Transverse colon (tissue), 4 donors: ENCODE measurements at regions not wholly inside any gene's neighbourhood (a gene's known extent, or its start where the extent isn't known, plus 50 kb on each side); places are given as distances from the start of the nearest gene placed in this dataset.

Source experiments
- DNase-seq: peaks from one replicate; pipeline ENCODE4 v3.0.0-alpha.2; 2019
- H3K27ac ChIP-seq, 4 donors: fragments of 200-600 bp; sonication (generic); 2 replicates each; pipeline ENCODE4 v1.5.1; 2016 to 2018; ENCODE audit warnings: inconsistent platforms in 4 of 4
- H3K27me3 ChIP-seq: fragments of 200-600 bp; sonication (generic); 2 replicates; pipeline ENCODE4 v1.5.1; 2017; ENCODE audit warnings: inconsistent platforms
- H3K36me3 ChIP-seq, 4 donors: fragments of 200-600 bp; sonication (generic); 2 replicates each; pipeline ENCODE4 v1.5.1; 2017 to 2019; ENCODE audit warnings: inconsistent platforms in 4 of 4
- H3K4me1 ChIP-seq, 4 donors: fragments of 200-600 bp; sonication (generic); 2 replicates each; pipeline ENCODE4 v1.5.1; 2017 to 2020; ENCODE audit warnings: inconsistent platforms in 4 of 4
- H3K4me3 ChIP-seq, 4 donors: fragments of 200-600 bp; sonication (generic); 1 replicate in 1 of 4; 2 replicates in 3 of 4; pipeline versions ENCODE4 v1.5.1 to v1.6.1; 2017 to 2019; ENCODE audit warnings: inconsistent platforms in 4 of 4
- H3K9me3 ChIP-seq, 2 donors: fragments of 200-600 bp; sonication (generic); 2 replicates each; pipeline ENCODE4 v1.5.1; 2017 to 2019; ENCODE audit warnings: inconsistent platforms in 2 of 2
- CTCF ChIP-seq, 5 experiments: fragments of 200-600 bp in 3 of 5; fragments of 450-650 bp in 2 of 5; sonication (generic) in 3 of 5; IDR thresholded peaks; 1 replicate in 2 of 5; 2 replicates in 3 of 5; pipeline ENCODE4 v1.5.1; 2016 to 2017; ENCODE audit warnings: antibody characterized with exemption in 5 of 5, inconsistent platforms in 3 of 5, mild to moderate bottlenecking in 2 of 5, moderate library complexity in 1 of 5
- EP300 ChIP-seq: sonication (generic); formaldehyde crosslinking; IDR thresholded peaks from one replicate; pipeline ENCODE4 v1.6.1; 2017; ENCODE audit warnings: antibody characterized with exemption, low read depth
- POLR2A ChIP-seq: fragments of 450-650 bp; IDR thresholded peaks from one replicate; pipeline ENCODE4 v1.6.1; 2016; ENCODE audit warnings: antibody characterized with exemption, mild to moderate bottlenecking, moderate library complexity
- POLR2AphosphoS5 ChIP-seq, 3 donors: sonication (generic); formaldehyde crosslinking; IDR thresholded peaks; one replicate each; pipeline ENCODE4 v1.6.1; 2016; ENCODE audit warnings: antibody characterized with exemption in 3 of 3
- WGBS, 2 donors: methylation state at CpG; one replicate each; pipeline ENCODE4 v1.1.5; 2018; ENCODE audit warnings: low coverage in 1 of 2; 5-methylcytosine and 5-hydroxymethylcytosine counted together
- in situ Hi-C, 4 donors: fragments of 200-750 bp; cut with MboI; loops; one replicate each; pipeline versions ENCODE4 v1.15.0 to v1.15.1; 2017; ENCODE audit warnings: low sequenced_read_pairs in 3 of 4, low pct_ligation_motif_present in 1 of 4, low pct_unique_long_range_greater_than_20kb in 1 of 4
- intact Hi-C: fragments of 100-400 bp; cut with DNase I; formaldehyde crosslinking; loops from one replicate; pipeline ENCODE4 v1.15.1; 2023; ENCODE audit warnings: low total_unique reads

- TF ChIP-seq EP300 (no peak), POLR2AphosphoS5 (IDR thresholded peaks at IDR 0.05) (no peak), POLR2A (no peak), CTCF (IDR thresholded peaks at IDR 0.05) (no peak)
- peaks cover 32% of the 10 kb centered on the region for H3K27me3 ChIP-seq
- no peaks in the 10 kb centered on the region for H3K36me3 ChIP-seq
- no peak overlapping the region for H3K4me3 ChIP-seq
- 64 to 88% methylated on average over 3 to 4 of the region's 4 CpGs for WGBS, 2 donors
- H3K27ac ChIP-seq: no peak overlapping the region
- H3K9me3 ChIP-seq: peaks cover 0 to under 1% of the 10 kb centered on the region in 2 donors
- intact Hi-C loops (loop anchor here (1.0 kb wide), 1 partner anchor 19 kb away; no protein-coding TSS in a partner anchor), in situ Hi-C loops (loop anchor here in 3 of 4 donors (25.0 kb wide), 1 partner anchor 377 kb away; no protein-coding TSS in a partner anchor)
- DNase-seq: no peak
- peaks cover 0 to 16% (median 2%) of the 10 kb centered on the region in 4 donors for H3K4me1 ChIP-seq
These were observed 145.1 kb upstream of the THRB start for GRCh38 chr3:24639481-24640329.

GRCh38 chr3:24640330-24640877 lies 145.8 kb upstream of the THRB start:
- Histone ChIP-seq H3K9me3 (no peaks in the 10 kb centered on the region), H3K27me3 (peaks cover 29% of the 10 kb centered on the region), H3K27ac (no peak overlapping the region), H3K4me1 (peaks cover 0 to 16% (median 2%) of the 10 kb centered on the region in 4 donors), H3K4me3 (no peak overlapping the region), H3K36me3 (no peaks in the 10 kb centered on the region)
- DNase-seq: no peak
- WGBS, 2 donors: 37 to 40% methylated on average over 3 of the region's 3 CpGs
- TF ChIP-seq CTCF (IDR thresholded peaks at IDR 0.05): peak; percentile 35 to 66 (median 43)
- TF ChIP-seq EP300: no peak
- in situ Hi-C loops: loop anchor here in 3 of 4 donors (25.0 kb wide), 1 partner anchor 378 kb away; no protein-coding TSS in a partner anchor
- intact Hi-C loops: loop anchor here (1.0 kb wide), 1 partner anchor 18 kb away; no protein-coding TSS in a partner anchor

GRCh38 chr3:24641628-24642027 lies 147.0 kb upstream of the THRB start:
- Histone ChIP-seq H3K9me3 (no peaks in the 10 kb centered on the region), H3K36me3 (no peaks in the 10 kb centered on the region), H3K4me1 (peaks cover 0 to 16% (median 2%) of the 10 kb centered on the region in 4 donors), H3K27ac (no peak overlapping the region), H3K4me3 (no peak overlapping the region), H3K27me3 (peaks cover 21% of the 10 kb centered on the region)
- intact Hi-C loops (no loop called here), in situ Hi-C loops (loop anchor here in 3 of 4 donors (25.0 kb wide), 1 partner anchor 379 kb away; no protein-coding TSS in a partner anchor)
- no peak for DNase-seq
- TF ChIP-seq POLR2AphosphoS5 (IDR thresholded peaks at IDR 0.05) (no peak), EP300 (no peak), POLR2A (no peak), CTCF (IDR thresholded peaks at IDR 0.05) (no peak)
- 39 to 47% methylated on average over 2 of the region's 2 CpGs for WGBS, 2 donors

- no peaks in the 10 kb centered on the region for H3K9me3 ChIP-seq
- H3K27ac ChIP-seq: no peak overlapping the region
- H3K4me1 ChIP-seq: peaks cover 0 to 15% (median 2%) of the 10 kb centered on the region in 4 donors
- WGBS, 2 donors: 91% methylated on average over 11 of the region's 11 CpGs; no CpG with 5 or more reads in 1 of the 2 donors
- intact Hi-C loops (no loop called here), in situ Hi-C loops (loop anchor here in 3 of 4 donors (25.0 kb wide), 1 partner anchor 383 kb away; no protein-coding TSS in a partner anchor)
- no peak overlapping the region for H3K4me3 ChIP-seq
- DNase-seq: no peak
- H3K36me3 ChIP-seq: no peaks in the 10 kb centered on the region
- H3K27me3 ChIP-seq: no peaks in the 10 kb centered on the region
- TF ChIP-seq POLR2A: no peak
- TF ChIP-seq CTCF (IDR thresholded peaks at IDR 0.05): no peak
These were observed 150.4 kb upstream of the THRB start for GRCh38 chr3:24645047-24645446.
